HepG2 (cell line): ENCODE measurements at regions not wholly inside any gene's neighbourhood (a gene's known extent, or its start where the extent isn't known, plus 50 kb on each side); places are given as distances from the start of the nearest gene placed in this dataset.

Experiments used
- ATAC-seq: fragments of 200-7000 bp; cut with Tn5 transposase; 3 replicates; pipeline ENCODE4 v1.9.1; 2020; ENCODE audit warnings: mild to moderate bottlenecking, moderate library complexity
- BruUV-seq: library from RNA; stranded (reverse); fragments of 400-500 nt; replicated peaks from 2 replicates; lab custom pipeline; 2021; lab: Mats Ljungman, UMichigan
- CTCF ChIA-PET: fragments of 300-600 bp; formaldehyde crosslinking; extraction: SDS; loops from one replicate; lab custom pipeline; 2021; ENCODE audit warnings: low total read pairs, inconsistent platforms, low intra/inter-chr PET ratio; lab: Yijun Ruan, JAX
- POLR2A ChIA-PET: fragments of 350-600 bp; sonication (Branson Sonifier 250); formaldehyde crosslinking; loops from one replicate; lab custom pipeline; 2020; ENCODE audit warnings: antibody characterized with exemption, inconsistent platforms; lab: Yijun Ruan, JAX
- DNase-seq: peaks from one replicate; pipeline ENCODE4 v3.0.0-alpha.2; 2015; ENCODE audit warnings: low spot score
- FAIRE-seq: peaks from 3 replicates; lab custom pipeline; 2011; peaks lifted over from hg19 to GRCh38; lab: Jason Lieb, UNC
- H2AFZ ChIP-seq: one replicate; pipeline ENCODE4 v1.6.1; 2011; ENCODE audit warnings: low read length, inconsistent platforms
- H3K27ac ChIP-seq: fragments of 300-600 bp; 3 replicates; pipeline ENCODE4 v1.8.0; 2011; ENCODE audit warnings: mixed run types, mild to moderate bottlenecking, mixed read lengths, low read length, inconsistent platforms; ENCODE audit not compliant: insufficient read depth; ENCODE audit errors: extremely low read length
- H3K27me3 ChIP-seq, 2 experiments: fragments of 200-600 bp in 1 of 2; 2 replicates in 1 of 2; 3 replicates in 1 of 2; pipeline versions ENCODE4 v1.6.0 to v1.8.0; 2011; ENCODE audit warnings: low read length in 2 of 2, mild to moderate bottlenecking in 2 of 2, moderate library complexity in 2 of 2, inconsistent platforms in 1 of 2; ENCODE audit not compliant: insufficient read depth in 2 of 2, control insufficient read depth in 1 of 2
- H3K36me3 ChIP-seq, 2 experiments: fragments of 200-600 bp in 1 of 2; replicated peaks in 1 of 2; 2 replicates in 1 of 2; 3 replicates in 1 of 2; pipeline versions ENCODE4 v1.5.1 to v1.8.0; 2011; ENCODE audit warnings: low read length in 2 of 2, inconsistent platforms in 1 of 2; ENCODE audit not compliant: insufficient read depth in 2 of 2, control insufficient read depth in 1 of 2
- H3K4me1 ChIP-seq: 2 replicates; pipeline ENCODE4 v1.5.1; 2012; ENCODE audit warnings: low read length, inconsistent platforms; ENCODE audit not compliant: insufficient read depth
- H3K4me2 ChIP-seq: 2 replicates; pipeline ENCODE4 v1.6.0; 2011; ENCODE audit warnings: low read depth, low read length, inconsistent platforms
- H3K4me3 ChIP-seq, 3 experiments: fragments of 200-600 bp in 1 of 3; sonication (generic), shearing (Covaris generic) in 1 of 3; replicated peaks in 1 of 3; 2 replicates each; pipeline ENCODE4 v1.5.1; 2011 to 2016; ENCODE audit warnings: low read length in 3 of 3, inconsistent platforms in 2 of 3, low read depth in 2 of 3, mild to moderate bottlenecking in 2 of 3, control low read depth in 1 of 3, mixed read lengths in 1 of 3; ENCODE audit not compliant: insufficient read depth in 1 of 3
- H3K79me2 ChIP-seq: one replicate; pipeline ENCODE4 v1.6.1; 2011; ENCODE audit warnings: low read length, inconsistent platforms; ENCODE audit not compliant: insufficient read depth
- H3K9ac ChIP-seq: 2 replicates; pipeline ENCODE4 v1.6.0; 2011; ENCODE audit warnings: mild to moderate bottlenecking, low read depth, low read length, inconsistent platforms; ENCODE audit not compliant: insufficient read depth
- H3K9me3 ChIP-seq: 2 replicates; pipeline ENCODE4 v1.5.1; 2012; ENCODE audit warnings: mild to moderate bottlenecking, low read length
- H4K20me1 ChIP-seq: 2 replicates; pipeline ENCODE4 v1.6.0; 2011; ENCODE audit warnings: inconsistent platforms, mild to moderate bottlenecking, low read length, moderate library complexity; ENCODE audit not compliant: insufficient read depth
- ATF7-NPFF ChIP-seq: sonication (generic); formaldehyde crosslinking; IDR thresholded peaks from 2 replicates; pipeline ENCODE4 v1.8.1; 2023; ENCODE audit warnings: mild to moderate bottlenecking, low read depth, missing genetic modification reagents, moderate library complexity
- CERS6 ChIP-seq: sonication (generic); formaldehyde crosslinking; IDR thresholded peaks from 2 replicates; pipeline ENCODE4 v1.5.0; 2020; ENCODE audit warnings: missing genetic modification reagents
- E2F2 ChIP-seq: sonication (generic); formaldehyde crosslinking; IDR thresholded peaks from 2 replicates; pipeline ENCODE4 v1.4.0; 2020; ENCODE audit warnings: missing genetic modification reagents, borderline replicate concordance
- E2F5 ChIP-seq: sonication (generic); formaldehyde crosslinking; conservative IDR thresholded peaks from 2 replicates; pipeline ENCODE4 v1.4.0; 2020; ENCODE audit warnings: missing genetic modification reagents
- JUND ChIP-seq: sonication (generic); formaldehyde crosslinking; IDR thresholded peaks from 2 replicates; pipeline ENCODE4 v1.8.0; 2022; ENCODE audit warnings: mild to moderate bottlenecking, missing genetic modification reagents
- TAF15 ChIP-seq: fragments of 200-400 bp; formaldehyde crosslinking; IDR thresholded peaks from one replicate; pipeline ENCODE4 v1.6.1; 2018; ENCODE audit warnings: mild to moderate bottlenecking, low read depth, low read length; ENCODE audit not compliant: poor library complexity, severe bottlenecking
- ZNF296 ChIP-seq: sonication (generic); formaldehyde crosslinking; conservative IDR thresholded peaks from 2 replicates; pipeline ENCODE4 v1.5.0; 2020; ENCODE audit warnings: mild to moderate bottlenecking, missing genetic modification reagents
- ZNF557 ChIP-seq: sonication (generic); formaldehyde crosslinking; IDR thresholded peaks from 2 replicates; pipeline ENCODE4 v1.4.0; 2020; ENCODE audit warnings: missing genetic modification reagents
- WGBS: methylation state at CpG from one replicate; pipeline ENCODE4 v1.1.6; 2017; ENCODE audit warnings: low lambda C conversion rate; 5-methylcytosine and 5-hydroxymethylcytosine counted together
- in situ Hi-C: cut with HindIII; loops from 2 replicates; pipeline ENCODE4 v1.10.0; 2017; ENCODE audit warnings: low pct_unique_long_range_greater_than_20kb; ENCODE audit not compliant: extremely low pct_ligation_motif_present
- intact Hi-C: fragments of 100-400 bp; cut with micrococcal nuclease; formaldehyde crosslinking; loops from one replicate; pipeline ENCODE4 v1.10.0; 2022; ENCODE audit not compliant: unreplicated experiment

- Histone ChIP-seq H3K9me3 (no peaks in the 10 kb centered on the region), H2AFZ (no peak overlapping the region), H3K79me2 (no peaks in the 10 kb centered on the region), H3K27ac (no peak overlapping the region), H3K4me2 (no peak overlapping the region), H3K27me3 (no peaks in the 10 kb centered on the region), H3K4me3 (no peak overlapping the region), H3K4me1 (no peaks in the 10 kb centered on the region), H4K20me1 (no peaks in the 10 kb centered on the region; the same call in 1 of the 2 replicates), H3K36me3 (no peaks in the 10 kb centered on the region), H3K9ac (no peak overlapping the region)
- ChIA-PET POLR2A (no interaction called here), CTCF (no interaction called here)
- FAIRE-seq (no peak), ATAC-seq (no peak), DNase-seq (no peak)
- no peak for TF ChIP-seq CERS6 (CRISPR knock-in tag)
- TF ChIP-seq JUND (CRISPR knock-in tag) = no peak
- TF ChIP-seq ZNF296 (CRISPR knock-in tag) = no peak
- TF ChIP-seq ATF7-NPFF (CRISPR knock-in tag) = no peak
- TF ChIP-seq TAF15 = no peak
- no peak for TF ChIP-seq E2F5 (CRISPR knock-in tag)
- no peak for TF ChIP-seq E2F2 (CRISPR knock-in tag)
- TF ChIP-seq ZNF557 (CRISPR knock-in tag) = no peak
- 62% methylated on average over 4 of the region's 4 CpGs for WGBS
- no TSS peak for BruUV-seq
- intact Hi-C loops (no loop called here), in situ Hi-C loops (no loop called here)
Observed at GRCh38 chr17:71824671-71825070, 296.1 kb upstream of the SOX9 start.
